Stimulated activated naive CD8-positive, alpha-beta T cell treated with anti-CD3 and anti-CD28 coated beads, Interleukin-15, amount 100 ng/mL, for 72 hours (primary cell): ENCODE measurements at regions not wholly inside any gene's neighbourhood (a gene's known extent, or its start where the extent isn't known, plus 50 kb on each side); places are given as distances from the start of the nearest gene placed in this dataset.

Source experiments
- ATAC-seq: fragments of 150-1000 bp; cut with Tn5 transposase; 2 replicates; pipeline ENCODE4 v1.10.0; 2021; ENCODE audit warnings: mild to moderate bottlenecking, moderate library complexity
- DNase-seq, 2 donors: peaks; one replicate each; pipeline ENCODE4 v3.0.0; 2021 to 2022
- H3K27ac Mint-ChIP-seq, 2 donors: one replicate each; pipeline ENCODE4 v1.8.0; 2022; ENCODE audit warnings: mild to moderate bottlenecking in 2 of 2, mixed read lengths in 2 of 2, moderate library complexity in 2 of 2
- H3K27me3 Mint-ChIP-seq: one replicate; pipeline ENCODE4 v1.8.0; 2022; ENCODE audit warnings: mixed read lengths
- H3K4me1 Mint-ChIP-seq: one replicate; pipeline ENCODE4 v1.8.0; 2022; ENCODE audit warnings: mild to moderate bottlenecking, mixed read lengths
- H3K4me3 Mint-ChIP-seq, 2 donors: one replicate each; pipeline ENCODE4 v1.8.0; 2022; ENCODE audit warnings: mild to moderate bottlenecking in 2 of 2, mixed read lengths in 2 of 2, moderate library complexity in 1 of 2
- H3K9me3 Mint-ChIP-seq, 2 donors: one replicate each; pipeline ENCODE4 v1.8.0; 2022; ENCODE audit warnings: mixed read lengths in 2 of 2

GRCh38 chr22:34881453-34881852 is 184.5 kb upstream of the ISX start:
- Mint-ChIP-seq H3K4me1 (no peaks in the 10 kb centered on the region), H3K27me3 (peaks cover 7% of the 10 kb centered on the region), H3K9me3 (peaks cover 0 to 14% of the 10 kb centered on the region in 2 donors), H3K4me3 (no peak overlapping the region), H3K27ac (no peak overlapping the region)
- no peak for DNase-seq
- no peak for ATAC-seq

GRCh38 chr22:34885852-34886251 is 180.1 kb upstream of the ISX start:
- Mint-ChIP-seq H3K27me3 (peaks cover 7% of the 10 kb centered on the region), H3K9me3 (peaks cover 14 to 39% of the 10 kb centered on the region in 2 donors), H3K4me1 (no peaks in the 10 kb centered on the region), H3K27ac (no peak overlapping the region), H3K4me3 (no peak overlapping the region)
- DNase-seq (no peak), ATAC-seq (no peak)

- H3K9me3 Mint-ChIP-seq, result peaks cover 16 to 45% of the 10 kb centered on the region in 2 donors
- no peak for ATAC-seq
- no peak for DNase-seq
- H3K27ac Mint-ChIP-seq, result no peak overlapping the region
- no peaks in the 10 kb centered on the region for H3K4me1 Mint-ChIP-seq
- H3K4me3 Mint-ChIP-seq, result no peak overlapping the region
- H3K27me3 Mint-ChIP-seq, result peaks cover 4% of the 10 kb centered on the region
Measured at GRCh38 chr22:34886391-34886790, 179.6 kb upstream of the ISX start.

- Mint-ChIP-seq H3K27me3 (no peaks in the 10 kb centered on the region), H3K9me3 (peaks cover 16 to 49% of the 10 kb centered on the region in 2 donors), H3K4me1 (no peaks in the 10 kb centered on the region), H3K4me3 (no peak overlapping the region), H3K27ac (no peak overlapping the region)
- ATAC-seq (no peak), DNase-seq (no peak)
Measured at GRCh38 chr22:34886812-34887211, 179.1 kb upstream of the ISX start.

- no peak overlapping the region for H3K4me3 Mint-ChIP-seq
- no peak for ATAC-seq
Measured at GRCh38 chr22:34897126-34897525, 168.8 kb upstream of the ISX start.

GRCh38 chr22:34902335-34902734 is 163.6 kb upstream of the ISX start:
- Mint-ChIP-seq H3K27me3 (no peaks in the 10 kb centered on the region), H3K4me1 (no peaks in the 10 kb centered on the region), H3K4me3 (no peak overlapping the region), H3K27ac (no peak overlapping the region), H3K9me3 (no peaks in the 10 kb centered on the region)
- no peak for DNase-seq
- no peak for ATAC-seq

More at GRCh38 chr22:34897126-34897525, 168.8 kb upstream of the ISX start:
- peaks cover 10% of the 10 kb centered on the region for H3K27me3 Mint-ChIP-seq
- DNase-seq, result no peak
- H3K4me1 Mint-ChIP-seq, result no peaks in the 10 kb centered on the region
- H3K9me3 Mint-ChIP-seq, result no peaks in the 10 kb centered on the region
- H3K27ac Mint-ChIP-seq, result no peak overlapping the region

- no peaks in the 10 kb centered on the region for H3K27me3 Mint-ChIP-seq
- DNase-seq, result no peak
- no peaks in the 10 kb centered on the region for H3K9me3 Mint-ChIP-seq
- no peaks in the 10 kb centered on the region for H3K4me1 Mint-ChIP-seq
- ATAC-seq, result no peak
- H3K4me3 Mint-ChIP-seq, result no peak overlapping the region
- no peak overlapping the region for H3K27ac Mint-ChIP-seq
Measured at GRCh38 chr22:34903416-34903815, 162.5 kb upstream of the ISX start.

GRCh38 chr22:34904486-34904885 is 161.5 kb upstream of the ISX start:
- H3K4me3 Mint-ChIP-seq, result no peak overlapping the region
- no peaks in the 10 kb centered on the region for H3K9me3 Mint-ChIP-seq
- H3K27me3 Mint-ChIP-seq, result no peaks in the 10 kb centered on the region
- H3K4me1 Mint-ChIP-seq, result no peaks in the 10 kb centered on the region
- H3K27ac Mint-ChIP-seq, result no peak overlapping the region
- ATAC-seq, result no peak
- no peak for DNase-seq

- H3K4me3 Mint-ChIP-seq, result no peak overlapping the region
- DNase-seq (no peak), ATAC-seq (no peak)
- no peak overlapping the region for H3K27ac Mint-ChIP-seq
- no peaks in the 10 kb centered on the region for H3K9me3 Mint-ChIP-seq
- H3K4me1 Mint-ChIP-seq, result no peaks in the 10 kb centered on the region
- H3K27me3 Mint-ChIP-seq, result peaks cover 7% of the 10 kb centered on the region
Measured at GRCh38 chr22:34913826-34914225, 152.1 kb upstream of the ISX start.

- DNase-seq (no peak), ATAC-seq (no peak)
- Mint-ChIP-seq H3K27me3 (peaks cover 4% of the 10 kb centered on the region), H3K4me1 (no peaks in the 10 kb centered on the region), H3K9me3 (no peaks in the 10 kb centered on the region), H3K27ac (no peak overlapping the region), H3K4me3 (no peak overlapping the region)
Measured at GRCh38 chr22:34914846-34915245, 151.1 kb upstream of the ISX start.

- no peaks in the 10 kb centered on the region for H3K4me1 Mint-ChIP-seq
- H3K27me3 Mint-ChIP-seq, result no peaks in the 10 kb centered on the region
- H3K9me3 Mint-ChIP-seq, result no peaks in the 10 kb centered on the region
- no peak for ATAC-seq
- H3K4me3 Mint-ChIP-seq, result no peak overlapping the region
- no peak for DNase-seq
- H3K27ac Mint-ChIP-seq, result no peak overlapping the region
Measured at GRCh38 chr22:34917239-34917638, 148.7 kb upstream of the ISX start.

GRCh38 chr22:34931026-34931425 is 134.9 kb upstream of the ISX start:
- Mint-ChIP-seq H3K27ac (no peak overlapping the region), H3K27me3 (no peaks in the 10 kb centered on the region), H3K4me3 (no peak overlapping the region), H3K9me3 (no peaks in the 10 kb centered on the region), H3K4me1 (no peaks in the 10 kb centered on the region)
- ATAC-seq, result no peak
- DNase-seq, result no peak

- DNase-seq (no peak), ATAC-seq (no peak)
- Mint-ChIP-seq H3K27me3 (no peaks in the 10 kb centered on the region), H3K9me3 (no peaks in the 10 kb centered on the region), H3K4me1 (no peaks in the 10 kb centered on the region), H3K4me3 (no peak overlapping the region), H3K27ac (no peak overlapping the region)
Measured at GRCh38 chr22:34934261-34934660, 131.7 kb upstream of the ISX start.

GRCh38 chr22:34943830-34944229 is 122.1 kb upstream of the ISX start:
- no peak for DNase-seq
- Mint-ChIP-seq H3K27me3 (no peaks in the 10 kb centered on the region), H3K4me1 (no peaks in the 10 kb centered on the region), H3K4me3 (no peak overlapping the region), H3K27ac (peak overlapping the region in 1 of 2 donors; percentile 78), H3K9me3 (peaks cover 0 to 8% of the 10 kb centered on the region in 2 donors)
- no peak for ATAC-seq

GRCh38 chr22:34946339-34946985 is 119.5 kb upstream of the ISX start:
- Mint-ChIP-seq H3K9me3 (peaks cover 0 to under 1% of the 10 kb centered on the region in 2 donors), H3K27me3 (no peaks in the 10 kb centered on the region), H3K4me1 (no peaks in the 10 kb centered on the region), H3K27ac (no peak overlapping the region), H3K4me3 (no peak overlapping the region)
- ATAC-seq (no peak), DNase-seq (no peak)

GRCh38 chr22:34950489-34950888 is 115.5 kb upstream of the ISX start:
- no peak overlapping the region for H3K4me3 Mint-ChIP-seq
- no peaks in the 10 kb centered on the region for H3K4me1 Mint-ChIP-seq
- H3K9me3 Mint-ChIP-seq, result no peaks in the 10 kb centered on the region
- peak overlapping the region in 1 of 2 donors; percentile 57 for H3K27ac Mint-ChIP-seq
- no peaks in the 10 kb centered on the region for H3K27me3 Mint-ChIP-seq
- ATAC-seq (no peak), DNase-seq (no peak)

- Mint-ChIP-seq H3K9me3 (no peaks in the 10 kb centered on the region), H3K4me1 (no peaks in the 10 kb centered on the region)
- no peak for ATAC-seq
Measured at GRCh38 chr22:34951212-34951611, 114.7 kb upstream of the ISX start.

More at GRCh38 chr22:34951212-34951611, 114.7 kb upstream of the ISX start:
- Mint-ChIP-seq H3K27ac (no peak overlapping the region), H3K4me3 (no peak overlapping the region), H3K27me3 (no peaks in the 10 kb centered on the region)
- DNase-seq, result no peak
